Thyroid gland (tissue), 4 donors: ENCODE measurements at regions not wholly inside any gene's neighbourhood (a gene's known extent, or its start where the extent isn't known, plus 50 kb on each side); places are given as distances from the start of the nearest gene placed in this dataset.

Source experiments
- POLR2A ChIP-seq, 2 donors: fragments of 450-650 bp; IDR thresholded peaks; one replicate each; pipeline ENCODE4 v1.6.1; 2017; ENCODE audit warnings: antibody characterized with exemption in 2 of 2, mild to moderate bottlenecking in 2 of 2, moderate library complexity in 1 of 2
- TF ChIP-seq, protein P1 (sequence below), 6 experiments: fragments of 200-600 bp in 3 of 6; fragments of 450-650 bp in 3 of 6; sonication (generic) in 3 of 6; IDR thresholded peaks; one replicate each; pipeline ENCODE4 v1.5.1; 2016 to 2019; ENCODE audit warnings: antibody characterized with exemption in 6 of 6, mild to moderate bottlenecking in 2 of 6, inconsistent platforms in 1 of 6, moderate library complexity in 1 of 6

DNA sequence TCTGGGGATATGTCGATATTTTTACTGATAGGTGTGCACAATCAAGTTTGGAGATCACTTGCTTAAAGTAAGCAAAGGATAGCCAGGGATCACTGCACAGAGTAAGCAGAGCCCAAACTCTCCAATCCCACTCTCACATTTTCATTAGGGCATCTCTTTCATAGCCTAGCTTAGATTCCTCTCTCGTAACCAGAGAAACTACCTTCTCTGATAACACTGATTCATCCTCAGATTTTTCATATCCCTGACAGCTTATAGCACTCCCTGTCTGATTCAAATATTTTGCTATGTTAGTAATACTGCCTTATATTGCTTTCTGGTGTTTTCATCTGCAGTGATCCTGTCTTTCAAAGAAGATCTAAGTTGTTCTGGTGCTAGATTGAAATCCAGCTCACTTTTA lies 123.7 kb downstream of the CBLL2 start:
- no peak for TF ChIP-seq POLR2A (IDR thresholded peaks at IDR 0.05)
- TF ChIP-seq, protein P1, sequence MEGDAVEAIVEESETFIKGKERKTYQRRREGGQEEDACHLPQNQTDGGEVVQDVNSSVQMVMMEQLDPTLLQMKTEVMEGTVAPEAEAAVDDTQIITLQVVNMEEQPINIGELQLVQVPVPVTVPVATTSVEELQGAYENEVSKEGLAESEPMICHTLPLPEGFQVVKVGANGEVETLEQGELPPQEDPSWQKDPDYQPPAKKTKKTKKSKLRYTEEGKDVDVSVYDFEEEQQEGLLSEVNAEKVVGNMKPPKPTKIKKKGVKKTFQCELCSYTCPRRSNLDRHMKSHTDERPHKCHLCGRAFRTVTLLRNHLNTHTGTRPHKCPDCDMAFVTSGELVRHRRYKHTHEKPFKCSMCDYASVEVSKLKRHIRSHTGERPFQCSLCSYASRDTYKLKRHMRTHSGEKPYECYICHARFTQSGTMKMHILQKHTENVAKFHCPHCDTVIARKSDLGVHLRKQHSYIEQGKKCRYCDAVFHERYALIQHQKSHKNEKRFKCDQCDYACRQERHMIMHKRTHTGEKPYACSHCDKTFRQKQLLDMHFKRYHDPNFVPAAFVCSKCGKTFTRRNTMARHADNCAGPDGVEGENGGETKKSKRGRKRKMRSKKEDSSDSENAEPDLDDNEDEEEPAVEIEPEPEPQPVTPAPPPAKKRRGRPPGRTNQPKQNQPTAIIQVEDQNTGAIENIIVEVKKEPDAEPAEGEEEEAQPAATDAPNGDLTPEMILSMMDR (IDR thresholded peaks at IDR 0.05): no peak
